ENCODE measurements at regions not wholly inside any gene's neighbourhood (a gene's known extent, or its start where the extent isn't known, plus 50 kb on each side); places are given as distances from the start of the nearest gene placed in this dataset.

GRCh38 chr2:62379566-62379965, 126.4 kb downstream of the TMEM17 start:
- Mint-ChIP-seq H3K4me3 (ENCODE audit: low read depth) (no peak overlapping the region), H3K4me1 (ENCODE audit: low read depth) (peaks cover 2% of the 10 kb centered on the region), H3K36me3 (ENCODE audit: insufficient read depth) (no peaks in the 10 kb centered on the region), H3K9me3 (ENCODE audit: low read depth) (peaks cover 4% of the 10 kb centered on the region), H3K27me3 (no peaks in the 10 kb centered on the region), H3K27ac (no peak overlapping the region)
- no peak for TF ChIP-seq CTCF (IDR thresholded peaks at IDR 0.05; ENCODE audit: unreplicated experiment)
- DNase-seq (ENCODE audit: low spot score, unreplicated experiment), result no peak

- Mint-ChIP-seq H3K9me3 (ENCODE audit: low read depth) (peaks cover 8% of the 10 kb centered on the region), H3K27ac (no peak overlapping the region), H3K36me3 (ENCODE audit: insufficient read depth) (peaks cover 3% of the 10 kb centered on the region), H3K27me3 (no peaks in the 10 kb centered on the region), H3K4me1 (ENCODE audit: low read depth) (peaks cover 4% of the 10 kb centered on the region), H3K4me3 (ENCODE audit: low read depth) (no peak overlapping the region)
- no peak for TF ChIP-seq CTCF (IDR thresholded peaks at IDR 0.05; ENCODE audit: unreplicated experiment)
- DNase-seq (ENCODE audit: low spot score, unreplicated experiment), result no peak
Observed at GRCh38 chr2:62375113-62375420, 130.9 kb downstream of the TMEM17 start.

GRCh38 chr2:62374301-62375112, 131.5 kb downstream of the TMEM17 start:
- Mint-ChIP-seq H3K9me3 (ENCODE audit: low read depth) (peaks cover 8% of the 10 kb centered on the region), H3K4me3 (ENCODE audit: low read depth) (no peak overlapping the region), H3K4me1 (ENCODE audit: low read depth) (peaks cover 6% of the 10 kb centered on the region), H3K27ac (peak overlapping the region; percentile 38), H3K36me3 (ENCODE audit: insufficient read depth) (peaks cover 3% of the 10 kb centered on the region), H3K27me3 (no peaks in the 10 kb centered on the region)
- DNase-seq (ENCODE audit: low spot score, unreplicated experiment), result no peak
- no peak for TF ChIP-seq CTCF (IDR thresholded peaks at IDR 0.05; ENCODE audit: unreplicated experiment)

- Mint-ChIP-seq H3K4me3 (ENCODE audit: low read depth) (no peak overlapping the region), H3K27me3 (no peaks in the 10 kb centered on the region), H3K36me3 (ENCODE audit: insufficient read depth) (peaks cover 3% of the 10 kb centered on the region)
Observed at GRCh38 chr2:62372824-62373223, 133.2 kb downstream of the TMEM17 start.

More at GRCh38 chr2:62372824-62373223, 133.2 kb downstream of the TMEM17 start:
- H3K27ac Mint-ChIP-seq, result no peak overlapping the region
- peaks cover 8% of the 10 kb centered on the region for H3K9me3 Mint-ChIP-seq (ENCODE audit: low read depth)
- no peak for TF ChIP-seq CTCF (IDR thresholded peaks at IDR 0.05; ENCODE audit: unreplicated experiment)
- no peak for DNase-seq (ENCODE audit: low spot score, unreplicated experiment)
- H3K4me1 Mint-ChIP-seq (ENCODE audit: low read depth), result peaks cover 6% of the 10 kb centered on the region
